GM21825 (cell line): ENCODE measurements at regions not wholly inside any gene's neighbourhood (a gene's known extent, or its start where the extent isn't known, plus 50 kb on each side); places are given as distances from the start of the nearest gene placed in this dataset.

Source experiments
- ATAC-seq: cut with Tn5 transposase; IDR thresholded peaks from one replicate; pipeline ENCODE4 v1.9.1; 2021; ENCODE audit warnings: mild to moderate bottlenecking, moderate library complexity; ENCODE audit not compliant: unreplicated experiment

- no peak for ATAC-seq
Measured at GRCh38 chr14:98685725-98686124, 586.3 kb downstream of the BCL11B start.

- no peak for ATAC-seq
Measured at GRCh38 chr14:98688446-98688845, 583.6 kb downstream of the BCL11B start.

GRCh38 chr14:98689951-98690350 is 582.0 kb downstream of the BCL11B start:
- ATAC-seq = no peak

- ATAC-seq = no peak
Measured at GRCh38 chr14:98692832-98693231, 579.2 kb downstream of the BCL11B start.

GRCh38 chr14:98694541-98694940 is 577.5 kb downstream of the BCL11B start:
- ATAC-seq = no peak

- no peak for ATAC-seq
Measured at GRCh38 chr14:98695809-98696208, 576.2 kb downstream of the BCL11B start.

- no peak for ATAC-seq
Measured at GRCh38 chr14:98698341-98698740, 573.7 kb downstream of the BCL11B start.

- ATAC-seq = no peak
Measured at GRCh38 chr14:98700748-98701147, 571.2 kb downstream of the BCL11B start.

- no peak for ATAC-seq
Measured at GRCh38 chr14:98701377-98701776, 570.6 kb downstream of the BCL11B start.

- ATAC-seq = no peak
Measured at GRCh38 chr14:98704441-98704840, 567.6 kb downstream of the BCL11B start.

GRCh38 chr14:98705871-98706300 is 566.1 kb downstream of the BCL11B start:
- ATAC-seq = no peak

- no peak for ATAC-seq
Measured at GRCh38 chr14:98707522-98707921, 564.5 kb downstream of the BCL11B start.

- ATAC-seq = no peak
Measured at GRCh38 chr14:98708555-98708954, 563.4 kb downstream of the BCL11B start.

GRCh38 chr14:98711453-98711852 is 560.5 kb downstream of the BCL11B start:
- ATAC-seq = no peak

- ATAC-seq = no peak
Measured at GRCh38 chr14:98714626-98715425, 557.2 kb downstream of the BCL11B start.

- no peak for ATAC-seq
Measured at GRCh38 chr14:98716133-98716532, 555.9 kb downstream of the BCL11B start.

GRCh38 chr14:98721061-98721460 is 550.9 kb downstream of the BCL11B start:
- no peak for ATAC-seq

- no peak for ATAC-seq
Measured at GRCh38 chr14:98724734-98725133, 547.3 kb downstream of the BCL11B start.

- no peak for ATAC-seq
Measured at GRCh38 chr14:98725191-98725590, 546.8 kb downstream of the BCL11B start.

- no peak for ATAC-seq
Measured at GRCh38 chr14:98725676-98726075, 546.3 kb downstream of the BCL11B start.

GRCh38 chr14:98726585-98727405 is 545.2 kb downstream of the BCL11B start:
- no peak for ATAC-seq

- ATAC-seq = no peak
Measured at GRCh38 chr14:98728024-98728423, 544.0 kb downstream of the BCL11B start.
